OCI-LY1 (cell line): ENCODE measurements at regions not wholly inside any gene's neighbourhood (a gene's known extent, or its start where the extent isn't known, plus 50 kb on each side); places are given as distances from the start of the nearest gene placed in this dataset.
"Not testable (repeated sequence)": the region's sequence is repeated elsewhere in the genome, so short reads cannot be mapped to it uniquely, and the experiment has no call there.

Experiments
- H2AFZ ChIP-seq: fragments of 200-600 bp; sonication (generic), shearing (Covaris generic); 2 replicates; pipeline ENCODE4 v1.6.0; 2014; ENCODE audit warnings: antibody characterized with exemption, mild to moderate bottlenecking, low read length
- H3F3A ChIP-seq: fragments of 200-600 bp; sonication (generic), shearing (Covaris generic); 2 replicates; pipeline ENCODE4 v1.6.0; 2014; ENCODE audit warnings: mild to moderate bottlenecking, antibody characterized with exemption, low read length, moderate library complexity; ENCODE audit not compliant: insufficient read depth
- H3K27ac ChIP-seq: fragments of 200-600 bp; sonication (generic); 2 replicates; pipeline ENCODE4 v1.5.1; 2014; ENCODE audit warnings: low read length, mixed run types, mild to moderate bottlenecking, low read depth; ENCODE audit not compliant: poor library complexity, severe bottlenecking
- H3K27me3 ChIP-seq: fragments of 200-600 bp; sonication (generic); 2 replicates; pipeline ENCODE4 v1.6.0; 2014; ENCODE audit warnings: antibody characterized with exemption, mild to moderate bottlenecking, low read length, moderate library complexity; ENCODE audit not compliant: insufficient read depth
- H3K36me3 ChIP-seq: fragments of 200-600 bp; sonication (generic); 2 replicates; pipeline ENCODE4 v1.6.1; 2014; ENCODE audit warnings: mild to moderate bottlenecking, antibody characterized with exemption, low read length, moderate library complexity, mixed read lengths; ENCODE audit not compliant: insufficient read depth
- H3K4me1 ChIP-seq: fragments of 200-600 bp; sonication (generic); 2 replicates; pipeline ENCODE4 v1.5.1; 2014; ENCODE audit warnings: mild to moderate bottlenecking, low read length, moderate library complexity; ENCODE audit not compliant: insufficient read depth, severe bottlenecking
- H3K4me2 ChIP-seq: fragments of 200-600 bp; sonication (generic), shearing (Covaris generic); 2 replicates; pipeline ENCODE4 v1.6.1; 2014; ENCODE audit warnings: low read length
- H3K4me3 ChIP-seq: fragments of 200-600 bp; sonication (generic); 2 replicates; pipeline ENCODE4 v1.5.1; 2014; ENCODE audit warnings: low read length, low read depth, mild to moderate bottlenecking, mixed read lengths; ENCODE audit not compliant: poor library complexity, severe bottlenecking
- H3K79me2 ChIP-seq: fragments of 200-600 bp; shearing (Covaris generic); 2 replicates; pipeline ENCODE4 v1.6.1; 2016; ENCODE audit warnings: mixed run types, low read length, mixed read lengths; ENCODE audit not compliant: insufficient read depth
- H3K9ac ChIP-seq: fragments of 200-600 bp; sonication (generic), shearing (Covaris generic); 2 replicates; pipeline ENCODE4 v1.6.1; 2014; ENCODE audit warnings: mild to moderate bottlenecking, low read length, mixed read lengths
- H3K9me2 ChIP-seq: fragments of 200-600 bp; sonication (generic), shearing (Covaris generic); 2 replicates; pipeline ENCODE4 v1.6.1; 2014; ENCODE audit warnings: low read depth, mild to moderate bottlenecking, low read length, mixed read lengths
- H3K9me3 ChIP-seq: fragments of 200-600 bp; shearing (Covaris generic); 2 replicates; pipeline ENCODE4 v1.6.1; 2014; ENCODE audit warnings: low read length, mixed read lengths
- H4K20me1 ChIP-seq: fragments of 200-600 bp; sonication (generic), shearing (Covaris generic); 2 replicates; pipeline ENCODE4 v1.6.0; 2016; ENCODE audit warnings: mild to moderate bottlenecking, low read length; ENCODE audit not compliant: insufficient read depth
- EZH2 ChIP-seq: fragments of 200-600 bp; sonication (generic), shearing (Covaris generic); IDR thresholded peaks from 2 replicates; pipeline ENCODE4 v1.8.0; 2017; ENCODE audit warnings: borderline replicate concordance, mixed run types, mild to moderate bottlenecking, antibody characterized with exemption, low read length, moderate library complexity, mixed read lengths
- TF ChIP-seq, protein P1 (sequence below): fragments of 200-600 bp; sonication (generic), shearing (Covaris generic); IDR thresholded peaks from 2 replicates; pipeline ENCODE4 v1.5.1; 2017; ENCODE audit warnings: mild to moderate bottlenecking, antibody characterized with exemption, low read length, moderate library complexity, mixed read lengths

GRCh38 chr14:27660683-27661082, 1062.8 kb upstream of the NOVA1 start:
- Histone ChIP-seq H2AFZ (no peak overlapping the region), H3K4me1 (no peaks in the 10 kb centered on the region), H3K9me3 (peaks cover 5% of the 10 kb centered on the region; the same call in 1 of the 2 replicates), H3K4me3 (no peak overlapping the region), H3K4me2 (no peak overlapping the region), H3K27ac (no peak overlapping the region), H3K9ac (no peak overlapping the region), H3K36me3 (no peaks in the 10 kb centered on the region), H4K20me1 (no peaks in the 10 kb centered on the region), H3K9me2 (no peaks in the 10 kb centered on the region), H3K79me2 (no peaks in the 10 kb centered on the region), H3F3A (no peaks in the 10 kb centered on the region), H3K27me3 (no peaks in the 10 kb centered on the region)
- TF ChIP-seq EZH2 = no peak
- TF ChIP-seq, protein P1, sequence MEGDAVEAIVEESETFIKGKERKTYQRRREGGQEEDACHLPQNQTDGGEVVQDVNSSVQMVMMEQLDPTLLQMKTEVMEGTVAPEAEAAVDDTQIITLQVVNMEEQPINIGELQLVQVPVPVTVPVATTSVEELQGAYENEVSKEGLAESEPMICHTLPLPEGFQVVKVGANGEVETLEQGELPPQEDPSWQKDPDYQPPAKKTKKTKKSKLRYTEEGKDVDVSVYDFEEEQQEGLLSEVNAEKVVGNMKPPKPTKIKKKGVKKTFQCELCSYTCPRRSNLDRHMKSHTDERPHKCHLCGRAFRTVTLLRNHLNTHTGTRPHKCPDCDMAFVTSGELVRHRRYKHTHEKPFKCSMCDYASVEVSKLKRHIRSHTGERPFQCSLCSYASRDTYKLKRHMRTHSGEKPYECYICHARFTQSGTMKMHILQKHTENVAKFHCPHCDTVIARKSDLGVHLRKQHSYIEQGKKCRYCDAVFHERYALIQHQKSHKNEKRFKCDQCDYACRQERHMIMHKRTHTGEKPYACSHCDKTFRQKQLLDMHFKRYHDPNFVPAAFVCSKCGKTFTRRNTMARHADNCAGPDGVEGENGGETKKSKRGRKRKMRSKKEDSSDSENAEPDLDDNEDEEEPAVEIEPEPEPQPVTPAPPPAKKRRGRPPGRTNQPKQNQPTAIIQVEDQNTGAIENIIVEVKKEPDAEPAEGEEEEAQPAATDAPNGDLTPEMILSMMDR = no peak

DNA sequence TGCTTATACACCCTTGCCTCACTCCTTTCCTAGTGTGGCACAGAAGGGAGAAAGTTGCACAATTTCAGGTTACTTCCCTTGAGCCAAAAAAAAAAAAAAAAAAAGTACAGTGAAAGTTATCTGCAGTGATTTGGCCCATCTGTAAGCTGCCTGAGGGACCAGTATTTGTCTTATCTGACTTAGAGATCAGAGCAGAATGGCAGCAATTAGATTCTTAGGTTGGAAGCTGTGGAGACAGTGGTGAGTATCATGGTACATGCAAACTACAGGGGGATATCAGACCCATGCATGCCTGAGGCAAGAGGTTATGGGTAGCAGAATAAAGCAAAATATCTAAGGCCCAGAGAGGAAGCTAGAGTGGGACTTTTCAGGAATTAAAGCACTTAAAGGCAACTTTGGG, 1070.7 kb upstream of the NOVA1 start:
- TF ChIP-seq, protein P1 = no peak
- TF ChIP-seq EZH2 = no peak
- H3K27me3 ChIP-seq = no peaks in the 10 kb centered on the region
- no peaks in the 10 kb centered on the region for H3F3A ChIP-seq
- H3K9me3 ChIP-seq = no peaks in the 10 kb centered on the region
- no peaks in the 10 kb centered on the region for H3K36me3 ChIP-seq
- H3K79me2 ChIP-seq = no peaks in the 10 kb centered on the region
- no peak overlapping the region for H2AFZ ChIP-seq
- no peaks in the 10 kb centered on the region for H4K20me1 ChIP-seq
- no peak overlapping the region for H3K27ac ChIP-seq
- no peaks in the 10 kb centered on the region for H3K9me2 ChIP-seq
- no peak overlapping the region for H3K4me2 ChIP-seq
- no peak overlapping the region for H3K9ac ChIP-seq
- peaks cover 15% of the 10 kb centered on the region for H3K4me1 ChIP-seq
- no peak overlapping the region for H3K4me3 ChIP-seq

DNA sequence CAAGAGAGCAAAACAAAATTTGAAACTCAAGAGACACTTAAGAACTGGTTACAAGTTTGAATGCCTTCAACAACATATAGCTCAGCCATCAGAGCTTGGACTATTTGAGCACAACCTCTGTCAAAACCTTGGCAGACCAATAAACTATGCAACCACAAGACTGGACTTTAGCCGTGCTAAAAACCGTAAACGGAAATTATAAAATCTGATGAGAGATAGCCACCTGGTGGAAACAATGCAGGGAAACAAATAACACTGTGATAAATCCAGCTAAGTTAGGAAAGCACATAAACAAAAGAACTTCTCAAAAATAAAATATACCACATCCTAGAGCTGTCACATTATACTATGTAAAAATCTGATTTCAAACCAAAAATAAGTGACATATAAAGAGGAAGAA, 1074.2 kb upstream of the NOVA1 start:
- H3K9ac ChIP-seq = no peak overlapping the region; the same call in 1 of the 2 replicates
- no peak overlapping the region for H3K4me2 ChIP-seq
- no peak for TF ChIP-seq EZH2
- TF ChIP-seq, protein P1 = peak; percentile 18; the same call in 1 of the 2 replicates
- H3K27me3 ChIP-seq = no peaks in the 10 kb centered on the region
- no peaks in the 10 kb centered on the region for H3K9me3 ChIP-seq
- H2AFZ ChIP-seq = no peak overlapping the region; the same call in 1 of the 2 replicates
- H3K9me2 ChIP-seq = no peaks in the 10 kb centered on the region
- no peaks in the 10 kb centered on the region for H4K20me1 ChIP-seq
- H3K27ac ChIP-seq = no peak overlapping the region
- H3K4me1 ChIP-seq = peaks cover 15% of the 10 kb centered on the region
- no peaks in the 10 kb centered on the region for H3K79me2 ChIP-seq
- no peaks in the 10 kb centered on the region for H3F3A ChIP-seq
- H3K36me3 ChIP-seq = no peaks in the 10 kb centered on the region
- no peak overlapping the region for H3K4me3 ChIP-seq

- not testable (repeated sequence) for H3K9ac ChIP-seq, H3K4me2 ChIP-seq, H3K79me2 ChIP-seq, H2AFZ ChIP-seq, H4K20me1 ChIP-seq, H3K4me3 ChIP-seq, H3F3A ChIP-seq, H3K9me3 ChIP-seq, H3K27me3 ChIP-seq, H3K36me3 ChIP-seq, H3K27ac ChIP-seq, H3K9me2 ChIP-seq
- peaks cover 15% of the 10 kb centered on the region for H3K4me1 ChIP-seq
Measured at GRCh38 chr14:27672811-27673737, 1075.2 kb upstream of the NOVA1 start.
